ENCODE measurements at regions not wholly inside any gene's neighbourhood (a gene's known extent, or its start where the extent isn't known, plus 50 kb on each side); places are given as distances from the start of the nearest gene placed in this dataset.

- Histone ChIP-seq H3K36me3 (ENCODE audit: control insufficient read depth, insufficient read depth, low read length) (no peaks in the 10 kb centered on the region), H3K9me3 (ENCODE audit: control insufficient read depth, low read length) (no peaks in the 10 kb centered on the region), H3K27me3 (ENCODE audit: control insufficient read depth, insufficient read depth, low read length, poor library complexity, severe bottlenecking) (no peaks in the 10 kb centered on the region), H3K4me1 (ENCODE audit: control insufficient read depth, insufficient read depth, low read length) (no peaks in the 10 kb centered on the region), H3K9ac (ENCODE audit: extremely low read depth, low read length, poor library complexity, severe bottlenecking) (no peak overlapping the region), H3K27ac (ENCODE audit: low read depth, low read length) (no peak overlapping the region), H3K4me3 (ENCODE audit: low read length) (no peak overlapping the region)
- TF ChIP-seq CTCF (conservative IDR thresholded peaks at IDR 0.05) = no peak
- H3K27ac Mint-ChIP-seq = no peak overlapping the region
- no peak overlapping the region for H3K4me3 Mint-ChIP-seq
- DNase-seq = no peak
- H3K27me3 Mint-ChIP-seq (ENCODE audit: insufficient read depth) = peaks cover 12% of the 10 kb centered on the region
- peaks cover 2% of the 10 kb centered on the region for H3K4me1 Mint-ChIP-seq
- no peaks in the 10 kb centered on the region for H3K9me3 Mint-ChIP-seq
- no peaks in the 10 kb centered on the region for H3K36me3 Mint-ChIP-seq (ENCODE audit: low read depth)
- 91% methylated on average over 1 of the region's 1 CpG; no CpG with 5 or more reads in 1 of the 2 experiments for WGBS, 2 experiments (ENCODE audit: insufficient coverage in 1 of 2, insufficient read length in 1 of 2)
Measured at GRCh38 chr16:9257843-9258242, 166.4 kb downstream of the HAPSTR1 start.

- H3K4me3 ChIP-seq (ENCODE audit: low read length) = no peak overlapping the region
- H3K36me3 ChIP-seq (ENCODE audit: control insufficient read depth, insufficient read depth, low read length) = no peaks in the 10 kb centered on the region
- no peaks in the 10 kb centered on the region for H3K27me3 ChIP-seq (ENCODE audit: control insufficient read depth, insufficient read depth, low read length, poor library complexity, severe bottlenecking)
- peak; percentile 90 for TF ChIP-seq CTCF (conservative IDR thresholded peaks at IDR 0.05)
- H3K27ac ChIP-seq (ENCODE audit: low read depth, low read length) = no peak overlapping the region
- H3K4me1 ChIP-seq (ENCODE audit: control insufficient read depth, insufficient read depth, low read length) = no peaks in the 10 kb centered on the region
- Mint-ChIP-seq H3K9me3 (no peaks in the 10 kb centered on the region), H3K36me3 (ENCODE audit: low read depth) (no peaks in the 10 kb centered on the region), H3K4me1 (peaks cover 5% of the 10 kb centered on the region), H3K27me3 (ENCODE audit: insufficient read depth) (peaks cover 12% of the 10 kb centered on the region), H3K27ac (peak overlapping the region; percentile 16), H3K4me3 (no peak overlapping the region)
- WGBS, 2 experiments (ENCODE audit: insufficient coverage in 1 of 2, insufficient read length in 1 of 2) = 60 to 72% methylated on average over 8 to 14 of the region's 14 CpGs
- no peaks in the 10 kb centered on the region for H3K9me3 ChIP-seq (ENCODE audit: control insufficient read depth, low read length)
- peak; percentile 88 for DNase-seq
- no peak overlapping the region for H3K9ac ChIP-seq (ENCODE audit: extremely low read depth, low read length, poor library complexity, severe bottlenecking)
Measured at GRCh38 chr16:9258423-9259051, 167.1 kb downstream of the HAPSTR1 start.

GRCh38 chr16:9259914-9260608 is 168.6 kb downstream of the HAPSTR1 start:
- Mint-ChIP-seq H3K36me3 (ENCODE audit: low read depth) (no peaks in the 10 kb centered on the region), H3K4me3 (no peak overlapping the region), H3K27me3 (ENCODE audit: insufficient read depth) (peaks cover 8% of the 10 kb centered on the region), H3K9me3 (no peaks in the 10 kb centered on the region), H3K4me1 (peaks cover 10% of the 10 kb centered on the region), H3K27ac (no peak overlapping the region)
- no peak for DNase-seq
- Histone ChIP-seq H3K9ac (ENCODE audit: extremely low read depth, low read length, poor library complexity, severe bottlenecking) (no peak overlapping the region), H3K27me3 (ENCODE audit: control insufficient read depth, insufficient read depth, low read length, poor library complexity, severe bottlenecking) (no peaks in the 10 kb centered on the region), H3K36me3 (ENCODE audit: control insufficient read depth, insufficient read depth, low read length) (no peaks in the 10 kb centered on the region), H3K4me3 (ENCODE audit: low read length) (no peak overlapping the region), H3K4me1 (ENCODE audit: control insufficient read depth, insufficient read depth, low read length) (no peaks in the 10 kb centered on the region), H3K27ac (ENCODE audit: low read depth, low read length) (no peak overlapping the region), H3K9me3 (ENCODE audit: control insufficient read depth, low read length) (no peaks in the 10 kb centered on the region)
- TF ChIP-seq CTCF (conservative IDR thresholded peaks at IDR 0.05) = no peak
- 92 to 97% methylated on average over 6 to 7 of the region's 7 CpGs for WGBS, 2 experiments (ENCODE audit: insufficient coverage in 1 of 2, insufficient read length in 1 of 2)
